ENCODE measurements at regions not wholly inside any gene's neighbourhood (a gene's known extent, or its start where the extent isn't known, plus 50 kb on each side); places are given as distances from the start of the nearest gene placed in this dataset.
"Not testable (repeated sequence)": the region's sequence is repeated elsewhere in the genome, so short reads cannot be mapped to it uniquely, and the experiment has no call there.

DNA sequence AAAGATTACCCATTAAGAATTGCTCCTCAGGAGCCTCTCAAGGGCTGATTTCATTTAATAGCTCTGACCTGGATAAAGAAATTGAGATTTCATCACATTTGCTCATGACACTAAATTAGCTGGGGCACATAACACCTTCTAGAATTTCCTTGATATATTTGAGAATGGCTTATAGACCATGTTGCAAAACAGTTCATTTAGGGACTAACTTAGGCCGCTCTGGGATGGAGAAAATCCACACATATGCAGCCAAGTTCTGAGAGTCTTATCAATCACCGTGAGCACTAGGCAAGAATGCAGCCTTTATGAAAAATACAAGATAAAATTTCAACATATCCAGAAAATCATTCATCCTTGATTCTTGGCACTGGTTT is 91.0 kb upstream of the MCHR2 start:
- DNase-seq: no peak

DNA sequence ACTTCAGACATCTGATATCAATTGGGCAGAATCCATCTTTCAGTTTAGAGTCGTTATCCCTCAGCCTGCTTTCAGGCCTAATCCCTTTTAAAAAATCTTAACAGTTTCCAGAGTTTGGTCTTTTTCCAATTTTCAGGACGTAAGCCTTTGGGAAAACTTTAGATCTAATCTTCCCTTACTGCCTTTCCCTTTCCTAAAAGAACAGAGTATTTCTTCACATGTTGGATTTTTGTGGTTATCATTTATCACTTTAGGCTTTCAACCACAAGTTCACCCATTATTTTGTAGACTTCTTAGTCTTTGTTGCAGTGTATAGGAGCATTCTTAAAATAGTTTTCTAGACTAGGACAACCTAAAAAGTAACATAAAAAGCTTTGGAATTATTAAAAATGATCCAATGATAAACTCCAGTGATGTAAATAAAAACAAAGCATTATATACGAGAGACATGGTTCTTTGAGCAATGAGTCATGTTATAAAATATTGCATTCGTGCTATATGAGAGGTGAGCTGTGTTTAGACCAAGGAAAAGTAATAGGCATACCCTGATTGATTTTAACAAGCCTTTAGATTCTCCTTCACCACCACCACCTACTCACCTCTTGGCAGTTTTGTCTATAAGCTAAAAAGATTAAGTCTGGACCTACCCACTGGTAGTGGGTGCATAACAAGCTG is 90.4 kb upstream of the MCHR2 start:
- DNase-seq: no peak

DNA sequence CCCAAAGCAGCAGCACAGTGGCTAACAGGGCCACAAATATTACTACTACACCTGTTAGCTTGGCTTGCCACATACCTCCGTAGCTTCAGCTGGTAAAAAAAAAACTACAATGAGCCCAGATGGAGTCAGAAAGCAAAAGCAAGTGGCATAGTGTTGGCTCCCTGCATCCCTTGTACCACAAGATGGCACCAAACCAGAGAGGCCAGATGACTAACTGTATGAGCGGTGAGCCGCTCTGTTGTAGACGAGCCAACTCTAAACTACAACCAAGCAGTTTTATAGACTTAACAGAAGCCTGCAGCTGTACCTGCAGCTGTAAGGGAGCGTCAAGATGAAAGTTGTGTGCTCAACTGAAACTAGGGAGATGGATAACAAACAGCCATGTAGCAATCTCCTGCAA is 84.5 kb upstream of the MCHR2 start:
- no peak for DNase-seq

DNA sequence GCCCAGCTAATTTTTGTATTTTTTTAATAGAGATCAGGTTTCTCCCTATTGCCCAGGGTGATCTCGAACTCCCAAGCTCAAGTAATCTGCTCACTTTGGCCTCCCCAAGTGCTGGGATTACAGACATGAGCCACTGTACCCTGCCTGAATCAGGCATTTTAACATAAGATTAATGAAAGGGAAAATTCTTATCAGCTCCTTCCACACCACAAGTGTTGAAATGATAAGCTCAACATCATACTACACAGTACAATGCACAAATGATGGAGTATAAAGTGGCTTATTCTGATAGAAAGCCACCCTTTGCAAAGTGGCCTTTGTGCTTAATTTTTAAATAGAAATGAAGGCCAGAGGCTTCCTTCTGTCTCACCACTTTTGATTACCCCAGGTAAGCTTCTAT is 71.3 kb upstream of the MCHR2 start:
- DNase-seq: no peak

DNA sequence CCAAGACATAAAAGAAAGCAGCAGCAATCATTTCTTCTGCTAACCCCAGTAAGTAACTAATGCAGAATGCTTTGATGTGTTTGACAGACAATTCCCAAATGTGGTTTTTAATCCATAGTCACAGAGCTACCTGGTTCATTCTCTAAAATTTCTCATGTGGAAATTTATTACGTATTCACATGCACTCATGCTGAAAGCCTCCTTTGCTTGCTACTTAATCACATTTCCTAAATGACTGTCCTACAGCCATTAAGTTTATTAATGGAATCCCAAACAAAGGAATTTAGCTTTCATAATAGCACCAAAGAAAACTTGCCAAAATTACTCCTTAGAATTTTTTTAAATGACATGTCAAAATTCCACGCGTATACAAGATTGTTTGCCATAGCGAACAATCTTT is 68.6 kb upstream of the MCHR2 start:
- no peak for DNase-seq

DNA sequence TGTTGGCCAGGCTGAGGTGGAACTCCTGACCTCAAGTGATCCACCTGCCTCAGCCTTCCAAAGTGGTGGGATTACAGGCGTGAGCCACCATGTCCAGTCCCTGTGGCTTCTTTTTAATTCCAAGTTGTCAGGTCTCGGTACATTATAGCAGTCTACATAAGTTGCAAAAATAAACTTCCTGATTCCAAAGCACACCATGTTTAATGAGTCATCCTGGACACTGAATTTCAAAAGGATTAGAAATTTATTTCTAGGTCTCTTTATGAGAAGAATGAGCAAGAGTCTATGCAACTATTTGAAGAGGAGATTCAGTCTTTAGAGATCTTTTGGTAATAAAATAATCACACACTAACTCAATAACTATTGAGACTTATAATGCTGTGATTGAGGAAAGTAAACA is 63.9 kb upstream of the MCHR2 start:
- no peak for DNase-seq

DNA sequence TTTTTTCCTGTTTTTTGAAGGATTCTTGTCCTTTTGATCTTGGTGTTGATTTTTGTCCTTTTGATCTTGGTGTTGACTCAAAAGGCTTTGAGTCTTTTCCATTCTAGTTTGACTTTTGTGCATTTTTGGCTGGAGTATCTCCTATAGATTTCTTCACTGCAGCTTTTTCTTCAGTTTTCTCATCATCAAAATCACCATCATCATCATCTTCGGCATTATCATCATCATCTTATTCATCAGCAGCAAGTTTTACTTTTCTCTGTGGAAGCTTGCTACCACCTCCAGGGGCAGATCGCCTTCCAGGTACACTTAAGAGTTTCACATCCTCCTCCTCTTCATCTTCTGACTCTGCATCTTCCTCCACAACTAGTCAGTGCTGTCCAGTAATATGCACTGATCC is 56.5 kb upstream of the MCHR2 start:
- no peak for DNase-seq

DNA sequence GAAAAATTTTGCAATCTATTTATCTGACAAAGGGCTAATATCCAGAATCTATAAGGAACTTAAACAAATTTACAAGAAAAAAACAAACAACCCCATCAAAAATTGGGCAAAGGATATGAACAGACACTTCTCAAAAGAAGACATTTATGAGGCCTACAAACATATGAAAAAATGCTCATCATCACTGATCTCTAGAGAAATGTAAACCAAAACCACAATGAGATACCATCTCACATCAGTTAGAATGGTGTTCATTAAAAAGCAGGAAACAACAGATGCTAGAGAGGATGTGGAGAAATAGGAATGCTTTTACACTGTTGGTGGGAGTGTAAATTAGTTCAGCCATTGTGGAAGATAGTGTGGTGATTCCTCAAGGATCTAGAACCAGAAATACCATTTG is 49.9 kb upstream of the MCHR2 start:
- not testable (repeated sequence) for DNase-seq

Data from activated CD8-positive, alpha-beta memory T cell treated with anti-CD3 and anti-CD28 coated beads, Interleukin-2, amount 50 U/mL, for 4 hours (primary cell).